DMS153 (cell line): ENCODE measurements at regions not wholly inside any gene's neighbourhood (a gene's known extent, or its start where the extent isn't known, plus 50 kb on each side); places are given as distances from the start of the nearest gene placed in this dataset.

ENCODE experiments used
- DNase-seq: peaks from one replicate; lab custom pipeline; 2025; lab: John Stamatoyannopoulos, UW

- DNase-seq: no peak
These were observed 211.1 kb downstream of the ANKRD60 start for GRCh38 chr20:58017231-58017969.

GRCh38 chr20:58016779-58017178 lies 211.7 kb downstream of the ANKRD60 start:
- no peak for DNase-seq

- no peak for DNase-seq
These were observed 213.7 kb downstream of the ANKRD60 start for GRCh38 chr20:58014628-58015315.

DNA sequence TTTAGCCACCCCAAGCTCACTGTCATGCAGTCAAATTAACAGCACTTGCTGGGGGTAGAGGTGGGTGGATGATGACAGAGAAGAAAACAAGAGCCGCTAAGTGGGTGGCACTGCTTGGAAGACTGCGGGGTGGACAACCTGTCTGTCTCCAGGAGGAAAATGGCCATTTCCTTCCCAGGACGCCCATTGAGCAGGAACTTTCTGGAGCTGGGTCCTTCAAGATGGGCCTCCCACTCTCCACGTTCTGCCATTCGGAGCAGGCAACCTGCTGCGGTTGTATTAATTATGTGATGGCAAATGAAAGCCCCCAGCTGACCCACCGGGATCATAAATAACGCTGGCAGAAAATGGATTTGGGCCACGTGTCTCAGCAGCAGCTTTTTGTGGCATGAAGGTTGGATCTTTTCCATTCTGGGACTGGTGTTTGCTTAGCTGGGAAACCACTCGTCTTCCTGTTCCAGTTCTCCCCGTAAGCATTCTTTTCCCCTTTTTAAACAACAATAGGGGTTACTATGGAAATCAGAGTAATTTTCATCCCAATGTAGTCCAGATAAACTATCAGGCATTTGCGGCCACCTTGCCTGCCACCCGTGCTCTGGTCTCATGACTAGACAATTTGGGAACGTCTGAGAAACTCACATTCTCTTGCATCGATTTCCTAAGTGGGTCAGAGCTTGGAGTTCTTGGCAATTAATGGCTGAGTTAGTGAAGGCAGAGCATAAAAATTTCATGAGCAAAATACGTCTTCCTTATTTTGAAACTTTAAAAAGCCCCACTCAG lies 215.5 kb downstream of the ANKRD60 start:
- DNase-seq: no peak

GRCh38 chr20:58011947-58012610 lies 216.4 kb downstream of the ANKRD60 start:
- no peak for DNase-seq

GRCh38 chr20:58011106-58011946 lies 217.1 kb downstream of the ANKRD60 start:
- no peak for DNase-seq

- DNase-seq: no peak
These were observed 217.8 kb downstream of the ANKRD60 start for GRCh38 chr20:58010666-58011065.

- no peak for DNase-seq
These were observed 218.3 kb downstream of the ANKRD60 start for GRCh38 chr20:58010186-58010585.

DNA sequence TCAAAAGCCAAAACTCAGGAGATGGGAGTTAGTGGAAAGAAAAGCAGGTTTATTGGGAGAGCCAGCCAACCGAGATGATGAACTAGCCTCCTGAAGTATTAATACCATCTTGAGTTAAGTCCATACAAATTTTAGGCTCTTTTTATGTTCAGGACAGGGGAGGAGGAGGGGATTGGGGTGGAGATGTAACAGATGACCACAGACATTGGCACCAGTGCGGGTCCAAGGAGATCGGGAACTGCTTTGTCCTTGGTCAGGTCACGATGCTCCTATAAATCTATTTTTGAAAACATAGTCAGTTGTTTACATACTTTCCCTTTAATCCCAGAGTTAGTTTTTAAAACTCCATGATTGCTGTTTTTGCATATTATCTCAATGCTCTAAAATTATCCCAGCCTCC lies 219.6 kb downstream of the ANKRD60 start:
- DNase-seq: no peak

GRCh38 chr20:58008413-58008812 lies 220.0 kb downstream of the ANKRD60 start:
- no peak for DNase-seq

- no peak for DNase-seq
These were observed 220.5 kb downstream of the ANKRD60 start for GRCh38 chr20:58007947-58008346.

DNA sequence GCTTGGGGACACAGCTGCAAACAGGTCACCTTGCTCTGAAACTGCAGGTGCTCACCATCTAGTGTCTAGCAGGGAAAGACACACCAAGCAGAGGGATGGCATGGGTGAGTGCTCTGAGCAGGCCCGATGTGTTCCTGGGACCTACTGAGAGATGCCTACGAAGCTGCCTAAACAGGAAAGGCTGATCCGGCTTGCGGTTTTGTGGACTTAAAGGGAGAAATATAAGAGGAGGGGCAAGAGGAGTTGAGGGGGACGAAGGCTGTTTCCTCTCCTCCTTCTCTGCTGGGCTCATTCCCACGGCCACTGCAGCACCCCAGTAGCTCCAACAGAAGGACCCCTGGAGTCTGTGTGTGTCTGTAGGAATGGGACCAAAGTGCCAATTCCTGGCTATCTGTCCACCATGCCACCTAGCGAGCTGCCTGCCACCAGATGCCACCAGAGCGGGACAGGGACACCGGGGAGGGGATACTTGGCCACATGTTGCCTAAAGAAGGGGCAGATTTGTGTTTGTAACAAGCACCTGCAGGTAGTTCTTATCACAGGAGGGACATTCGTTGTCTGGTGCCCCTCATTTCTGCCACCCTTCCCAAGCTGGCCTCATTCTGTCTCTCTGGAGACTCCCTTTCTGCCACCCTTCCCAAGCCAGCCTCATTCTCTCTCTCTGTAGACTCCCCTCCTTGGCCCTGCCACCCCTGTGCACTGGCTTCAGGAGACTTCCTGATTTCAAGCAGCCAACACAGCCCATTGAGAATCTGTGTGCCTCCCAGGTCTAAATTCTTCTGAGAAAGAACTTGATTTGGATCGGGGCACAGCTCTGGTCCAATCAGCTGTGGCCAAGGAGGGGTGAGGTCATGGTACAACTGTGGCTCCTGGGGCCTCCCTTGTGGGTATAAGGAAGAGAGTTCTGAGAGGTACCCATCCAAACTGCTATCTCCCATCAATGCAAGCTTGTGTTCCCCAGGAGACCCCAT lies 221.8 kb downstream of the ANKRD60 start:
- no peak for DNase-seq

GRCh38 chr20:58005581-58006345 lies 222.7 kb downstream of the ANKRD60 start:
- no peak for DNase-seq

DNA sequence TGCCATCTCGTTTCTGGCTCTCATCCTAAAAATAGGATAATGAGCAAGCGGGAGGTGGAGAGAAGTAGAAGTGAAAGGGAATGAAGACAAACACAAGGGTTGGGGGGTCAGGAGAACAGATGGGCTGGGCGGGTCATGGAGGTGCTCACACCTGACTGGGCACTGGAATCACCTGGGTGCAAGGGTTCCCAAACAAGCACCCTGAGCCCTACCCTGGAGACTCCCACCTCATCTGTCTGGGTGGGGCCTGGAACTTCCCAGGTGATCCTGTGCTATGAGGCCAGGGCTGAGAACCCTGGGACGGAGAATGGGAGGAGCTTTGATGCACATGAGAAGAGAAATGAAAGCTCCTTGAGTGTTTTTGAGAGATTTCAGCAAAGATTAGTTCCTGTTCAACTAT lies 223.6 kb downstream of the ANKRD60 start:
- DNase-seq: no peak

DNA sequence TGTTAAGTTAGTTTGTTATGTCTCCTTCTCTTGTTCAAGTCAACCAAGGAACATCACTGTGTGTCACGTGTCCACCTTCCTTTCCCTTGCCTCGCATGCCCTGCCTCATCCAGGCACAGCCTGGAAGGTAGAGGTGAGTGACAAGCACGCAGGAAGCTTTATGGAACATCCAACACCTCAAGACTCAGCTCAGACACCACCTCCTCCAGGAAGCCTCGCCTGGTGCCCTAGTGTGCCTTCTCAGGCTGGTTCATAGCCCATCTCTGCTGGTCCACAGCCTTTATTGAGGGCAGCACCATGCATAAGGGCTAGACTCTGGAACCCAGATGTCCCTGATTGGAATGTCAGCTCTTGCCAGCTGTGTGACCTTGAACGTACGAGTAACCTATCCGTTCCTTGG lies 224.3 kb downstream of the ANKRD60 start:
- DNase-seq: no peak

GRCh38 chr20:58003525-58003924 lies 224.9 kb downstream of the ANKRD60 start:
- DNase-seq: no peak

DNA sequence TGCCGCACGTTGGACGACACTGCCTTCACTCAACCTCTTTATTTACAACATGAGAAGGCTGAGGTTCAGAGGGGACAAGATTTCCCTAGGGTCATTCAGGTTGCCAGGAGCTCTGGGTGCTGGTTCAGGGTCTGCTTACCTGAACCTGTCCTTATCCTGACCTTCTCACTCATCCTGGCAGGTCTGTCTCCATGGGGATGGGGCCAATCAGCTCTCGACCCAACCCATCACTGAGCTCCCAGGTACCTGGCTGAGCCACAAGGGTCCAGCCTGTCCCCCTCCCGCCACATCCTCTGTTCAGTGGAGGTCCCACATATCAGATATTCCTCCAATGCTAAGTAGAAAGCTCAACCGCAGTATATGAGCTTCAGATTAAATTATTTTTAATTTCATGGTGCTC lies 225.6 kb downstream of the ANKRD60 start:
- DNase-seq: no peak

- DNase-seq: no peak
These were observed 226.5 kb downstream of the ANKRD60 start for GRCh38 chr20:58001946-58002345.

DNA sequence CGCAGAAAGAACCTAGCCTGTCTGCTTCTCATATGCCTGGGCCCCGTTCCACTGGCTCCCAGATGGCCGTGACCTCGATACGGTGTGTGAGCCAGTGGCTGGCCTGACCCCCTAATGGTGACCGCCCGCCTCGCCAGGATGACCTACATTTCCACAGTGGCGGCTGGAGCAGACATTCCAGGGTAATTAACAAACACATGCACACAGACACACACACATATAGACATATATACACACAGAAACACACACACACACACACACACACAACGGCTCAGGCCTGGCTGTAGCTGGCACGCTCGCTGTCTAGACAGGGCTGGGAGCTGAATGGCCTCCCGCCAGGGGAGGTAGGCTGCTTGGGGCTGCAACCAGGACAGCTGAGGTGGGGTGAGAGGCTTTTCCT lies 227.1 kb downstream of the ANKRD60 start:
- no peak for DNase-seq
